ENCODE measurements at regions not wholly inside any gene's neighbourhood (a gene's known extent, or its start where the extent isn't known, plus 50 kb on each side); places are given as distances from the start of the nearest gene placed in this dataset.

DNA sequence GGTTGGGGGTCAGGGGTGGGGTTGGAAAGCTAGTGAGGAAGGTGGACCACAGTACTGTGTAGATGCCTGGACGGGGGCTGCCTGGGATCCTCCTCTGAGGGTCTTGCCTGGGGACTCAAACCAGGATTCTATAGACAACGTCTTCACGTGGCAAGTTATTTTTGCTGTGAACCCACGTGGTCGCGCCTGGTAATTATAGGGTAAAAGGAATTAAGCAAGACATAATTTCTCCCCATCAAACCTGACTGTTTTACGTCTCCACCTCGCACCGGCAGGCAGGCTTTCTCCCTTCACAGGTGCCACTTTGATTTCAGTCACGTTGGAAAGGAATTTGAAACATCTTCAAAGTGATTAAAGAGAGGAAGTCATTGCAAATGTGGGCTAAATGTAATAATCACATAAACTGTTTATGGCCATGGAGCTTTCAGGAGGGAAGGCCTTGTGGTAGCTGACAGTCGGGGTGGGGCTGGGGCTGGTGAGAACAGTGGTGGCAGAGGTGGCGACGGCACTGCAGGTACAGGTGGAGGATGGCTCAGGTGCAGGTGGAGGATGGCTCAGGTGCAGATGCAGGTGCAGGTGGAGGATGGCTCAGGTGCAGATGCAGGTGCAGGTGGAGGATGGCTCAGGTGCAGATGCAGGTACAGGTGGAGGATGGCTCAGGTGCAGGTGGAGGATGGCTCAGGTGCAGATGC is 197.1 kb upstream of the NLRP1 start:
- dilution Hi-C loops (cut with MboI; ENCODE audit: extremely low pct_ligation_motif_present, low sequenced_read_pairs), result no loop called here
- no peak for FAIRE-seq
- no peak overlapping the region for H3K9ac ChIP-seq (ENCODE audit: control insufficient read depth, extremely low read depth, insufficient read depth, low read length)
- no peaks in the 10 kb centered on the region for H3K9me1 ChIP-seq (ENCODE audit: control insufficient read depth, extremely low read depth, insufficient read depth, low read length)
- no peak for DNase-seq (ENCODE audit: low read depth, low spot score)
- peaks cover 4% of the 10 kb centered on the region for H3K9me3 ChIP-seq (ENCODE audit: control insufficient read depth, low read depth, low read length)
- TF ChIP-seq, protein P1, sequence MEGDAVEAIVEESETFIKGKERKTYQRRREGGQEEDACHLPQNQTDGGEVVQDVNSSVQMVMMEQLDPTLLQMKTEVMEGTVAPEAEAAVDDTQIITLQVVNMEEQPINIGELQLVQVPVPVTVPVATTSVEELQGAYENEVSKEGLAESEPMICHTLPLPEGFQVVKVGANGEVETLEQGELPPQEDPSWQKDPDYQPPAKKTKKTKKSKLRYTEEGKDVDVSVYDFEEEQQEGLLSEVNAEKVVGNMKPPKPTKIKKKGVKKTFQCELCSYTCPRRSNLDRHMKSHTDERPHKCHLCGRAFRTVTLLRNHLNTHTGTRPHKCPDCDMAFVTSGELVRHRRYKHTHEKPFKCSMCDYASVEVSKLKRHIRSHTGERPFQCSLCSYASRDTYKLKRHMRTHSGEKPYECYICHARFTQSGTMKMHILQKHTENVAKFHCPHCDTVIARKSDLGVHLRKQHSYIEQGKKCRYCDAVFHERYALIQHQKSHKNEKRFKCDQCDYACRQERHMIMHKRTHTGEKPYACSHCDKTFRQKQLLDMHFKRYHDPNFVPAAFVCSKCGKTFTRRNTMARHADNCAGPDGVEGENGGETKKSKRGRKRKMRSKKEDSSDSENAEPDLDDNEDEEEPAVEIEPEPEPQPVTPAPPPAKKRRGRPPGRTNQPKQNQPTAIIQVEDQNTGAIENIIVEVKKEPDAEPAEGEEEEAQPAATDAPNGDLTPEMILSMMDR (optimal IDR thresholded peaks at IDR 0.05 in 1 of 3, IDR thresholded peaks at IDR 0.05 in 1 of 3, conservative IDR thresholded peaks at IDR 0.05 in 1 of 3; ENCODE audit: extremely low read depth in 1 of 3, insufficient read depth in 2 of 3, low read length in 3 of 3), result no peak
- TF ChIP-seq EZH2 (IDR thresholded peaks at IDR 0.05; ENCODE audit: low read length), result no peak
- no peak overlapping the region for H3K4me3 ChIP-seq (ENCODE audit: control insufficient read depth in 2 of 3, extremely low read depth in 1 of 3, insufficient read depth in 2 of 3, low read depth in 1 of 3, low read length in 3 of 3)
- H3K27ac ChIP-seq (ENCODE audit: control insufficient read depth, insufficient read depth, low read length), result no peak overlapping the region
- H3K36me3 ChIP-seq (ENCODE audit: control insufficient read depth in 2 of 2, extremely low read depth in 1 of 2, insufficient read depth in 2 of 2, low read length in 2 of 2), result no peaks in the 10 kb centered on the region
- H3K79me2 ChIP-seq (ENCODE audit: control insufficient read depth, insufficient read depth, low read length), result no peaks in the 10 kb centered on the region
- no peak overlapping the region for H3K4me2 ChIP-seq (ENCODE audit: control insufficient read depth, extremely low read depth, insufficient read depth, low read depth, low read length)
- no peaks in the 10 kb centered on the region for H4K20me1 ChIP-seq (ENCODE audit: control insufficient read depth, extremely low read depth, insufficient read depth, low read length)
- peaks cover 68% of the 10 kb centered on the region for H3K27me3 ChIP-seq (ENCODE audit: control insufficient read depth, extremely low read depth, insufficient read depth, low read length)
- H3K4me1 ChIP-seq (ENCODE audit: control insufficient read depth, extremely low read depth, insufficient read depth, low read length), result peaks cover 3% of the 10 kb centered on the region
- no peak overlapping the region for H2AFZ ChIP-seq (ENCODE audit: control insufficient read depth, low read length)

DNA sequence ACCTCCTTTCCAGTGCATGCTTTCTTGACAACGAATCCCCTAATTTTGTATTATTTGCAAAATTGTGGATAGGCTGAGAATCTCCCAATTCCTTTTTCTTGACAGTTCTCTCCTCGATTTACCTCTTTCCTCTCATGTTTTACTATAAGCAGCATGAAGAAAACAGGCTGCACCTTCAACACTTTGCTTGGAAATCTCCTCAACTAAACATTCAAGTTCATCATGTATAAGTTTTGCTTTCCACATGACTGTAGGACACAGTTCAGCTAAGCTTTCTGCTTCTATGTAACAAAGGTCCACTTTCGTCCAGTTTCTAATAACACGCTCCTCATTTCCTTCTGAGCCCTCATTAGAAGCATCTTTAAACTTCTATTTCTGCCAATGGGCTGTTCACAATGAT is 199.0 kb upstream of the NLRP1 start:
- no peak overlapping the region for H3K4me2 ChIP-seq (ENCODE audit: control insufficient read depth, extremely low read depth, insufficient read depth, low read depth, low read length)
- no peak overlapping the region for H3K27ac ChIP-seq (ENCODE audit: control insufficient read depth, insufficient read depth, low read length)
- no peaks in the 10 kb centered on the region for H3K9me1 ChIP-seq (ENCODE audit: control insufficient read depth, extremely low read depth, insufficient read depth, low read length)
- no peaks in the 10 kb centered on the region for H3K36me3 ChIP-seq (ENCODE audit: control insufficient read depth in 2 of 2, extremely low read depth in 1 of 2, insufficient read depth in 2 of 2, low read length in 2 of 2)
- peaks cover under 1% of the 10 kb centered on the region for H3K4me1 ChIP-seq (ENCODE audit: control insufficient read depth, extremely low read depth, insufficient read depth, low read length)
- no peak overlapping the region for H2AFZ ChIP-seq (ENCODE audit: control insufficient read depth, low read length)
- dilution Hi-C loops (cut with MboI; ENCODE audit: extremely low pct_ligation_motif_present, low sequenced_read_pairs), result no loop called here
- no peak for TF ChIP-seq EZH2 (IDR thresholded peaks at IDR 0.05; ENCODE audit: low read length)
- TF ChIP-seq, protein P1 (optimal IDR thresholded peaks at IDR 0.05 in 1 of 3, IDR thresholded peaks at IDR 0.05 in 1 of 3, conservative IDR thresholded peaks at IDR 0.05 in 1 of 3; ENCODE audit: extremely low read depth in 1 of 3, insufficient read depth in 2 of 3, low read length in 3 of 3), result no peak
- H3K9ac ChIP-seq (ENCODE audit: control insufficient read depth, extremely low read depth, insufficient read depth, low read length), result no peak overlapping the region
- peaks cover 67% of the 10 kb centered on the region for H3K27me3 ChIP-seq (ENCODE audit: control insufficient read depth, extremely low read depth, insufficient read depth, low read length)
- H3K9me3 ChIP-seq (ENCODE audit: control insufficient read depth, low read depth, low read length), result peaks cover 4% of the 10 kb centered on the region
- no peaks in the 10 kb centered on the region for H4K20me1 ChIP-seq (ENCODE audit: control insufficient read depth, extremely low read depth, insufficient read depth, low read length)
- FAIRE-seq (no peak), DNase-seq (ENCODE audit: low read depth, low spot score) (no peak)
- H3K79me2 ChIP-seq (ENCODE audit: control insufficient read depth, insufficient read depth, low read length), result no peaks in the 10 kb centered on the region
- no peak overlapping the region for H3K4me3 ChIP-seq (ENCODE audit: control insufficient read depth in 2 of 3, extremely low read depth in 1 of 3, insufficient read depth in 2 of 3, low read depth in 1 of 3, low read length in 3 of 3)

Measured in keratinocyte (primary cell).